Endothelial cell (in vitro differentiated cells): ENCODE measurements at regions not wholly inside any gene's neighbourhood (a gene's known extent, or its start where the extent isn't known, plus 50 kb on each side); places are given as distances from the start of the nearest gene placed in this dataset.

Source experiments
- DNase-seq: peaks from one replicate; pipeline ENCODE4 v3.0.0; 2021; ENCODE audit warnings: low spot score
- H3K27ac Mint-ChIP-seq: one replicate; pipeline ENCODE4 v1.8.0; 2021; ENCODE audit warnings: mixed read lengths, inconsistent platforms; ENCODE audit not compliant: unreplicated experiment
- H3K27me3 Mint-ChIP-seq: one replicate; pipeline ENCODE4 v1.8.0; 2021; ENCODE audit warnings: mild to moderate bottlenecking, moderate library complexity, mixed read lengths, inconsistent platforms; ENCODE audit not compliant: unreplicated experiment
- H3K36me3 Mint-ChIP-seq: one replicate; pipeline ENCODE4 v1.8.0; 2021; ENCODE audit warnings: mild to moderate bottlenecking, low read depth, mixed read lengths, inconsistent platforms; ENCODE audit not compliant: unreplicated experiment
- H3K4me1 Mint-ChIP-seq: one replicate; pipeline ENCODE4 v1.8.0; 2021; ENCODE audit warnings: mild to moderate bottlenecking, mixed read lengths, inconsistent platforms; ENCODE audit not compliant: unreplicated experiment
- H3K4me3 Mint-ChIP-seq: one replicate; pipeline ENCODE4 v1.8.0; 2021; ENCODE audit warnings: mild to moderate bottlenecking, mixed read lengths, inconsistent platforms; ENCODE audit not compliant: unreplicated experiment
- H3K9me3 Mint-ChIP-seq: one replicate; pipeline ENCODE4 v1.8.0; 2021; ENCODE audit warnings: mixed read lengths, inconsistent platforms; ENCODE audit not compliant: unreplicated experiment
- TF ChIP-seq, protein P1 (sequence below): fragments of 200-600 bp; sonication (generic); IDR thresholded peaks from one replicate; pipeline ENCODE4 v1.5.0; 2021; ENCODE audit warnings: antibody characterized with exemption; ENCODE audit not compliant: unreplicated experiment

DNA sequence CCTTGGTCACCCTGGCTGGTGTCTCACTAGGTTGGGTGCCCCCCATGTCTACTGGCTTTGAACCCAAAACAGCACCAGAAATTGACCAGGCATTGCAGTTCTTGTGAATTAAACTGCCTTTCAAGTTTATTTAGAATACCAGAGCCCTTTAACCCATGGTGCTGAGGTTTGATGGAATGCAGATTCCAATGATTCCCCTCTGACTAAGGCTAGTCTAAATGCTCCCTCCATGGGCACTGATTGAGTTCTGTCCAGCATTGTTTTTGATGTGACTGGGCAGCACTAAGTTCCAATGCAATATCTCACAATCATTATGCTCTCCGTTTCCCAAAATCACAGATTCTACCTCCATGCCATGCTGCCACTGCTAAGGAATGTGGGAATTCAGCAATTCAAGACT, 1047.4 kb upstream of the LRRN3 start:
- TF ChIP-seq, protein P1, sequence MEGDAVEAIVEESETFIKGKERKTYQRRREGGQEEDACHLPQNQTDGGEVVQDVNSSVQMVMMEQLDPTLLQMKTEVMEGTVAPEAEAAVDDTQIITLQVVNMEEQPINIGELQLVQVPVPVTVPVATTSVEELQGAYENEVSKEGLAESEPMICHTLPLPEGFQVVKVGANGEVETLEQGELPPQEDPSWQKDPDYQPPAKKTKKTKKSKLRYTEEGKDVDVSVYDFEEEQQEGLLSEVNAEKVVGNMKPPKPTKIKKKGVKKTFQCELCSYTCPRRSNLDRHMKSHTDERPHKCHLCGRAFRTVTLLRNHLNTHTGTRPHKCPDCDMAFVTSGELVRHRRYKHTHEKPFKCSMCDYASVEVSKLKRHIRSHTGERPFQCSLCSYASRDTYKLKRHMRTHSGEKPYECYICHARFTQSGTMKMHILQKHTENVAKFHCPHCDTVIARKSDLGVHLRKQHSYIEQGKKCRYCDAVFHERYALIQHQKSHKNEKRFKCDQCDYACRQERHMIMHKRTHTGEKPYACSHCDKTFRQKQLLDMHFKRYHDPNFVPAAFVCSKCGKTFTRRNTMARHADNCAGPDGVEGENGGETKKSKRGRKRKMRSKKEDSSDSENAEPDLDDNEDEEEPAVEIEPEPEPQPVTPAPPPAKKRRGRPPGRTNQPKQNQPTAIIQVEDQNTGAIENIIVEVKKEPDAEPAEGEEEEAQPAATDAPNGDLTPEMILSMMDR: no peak
- DNase-seq: no peak
- H3K27me3 Mint-ChIP-seq: no peaks in the 10 kb centered on the region
- no peaks in the 10 kb centered on the region for H3K4me1 Mint-ChIP-seq
- H3K36me3 Mint-ChIP-seq: no peaks in the 10 kb centered on the region
- no peaks in the 10 kb centered on the region for H3K9me3 Mint-ChIP-seq
- H3K4me3 Mint-ChIP-seq: no peak overlapping the region
- no peak overlapping the region for H3K27ac Mint-ChIP-seq

DNA sequence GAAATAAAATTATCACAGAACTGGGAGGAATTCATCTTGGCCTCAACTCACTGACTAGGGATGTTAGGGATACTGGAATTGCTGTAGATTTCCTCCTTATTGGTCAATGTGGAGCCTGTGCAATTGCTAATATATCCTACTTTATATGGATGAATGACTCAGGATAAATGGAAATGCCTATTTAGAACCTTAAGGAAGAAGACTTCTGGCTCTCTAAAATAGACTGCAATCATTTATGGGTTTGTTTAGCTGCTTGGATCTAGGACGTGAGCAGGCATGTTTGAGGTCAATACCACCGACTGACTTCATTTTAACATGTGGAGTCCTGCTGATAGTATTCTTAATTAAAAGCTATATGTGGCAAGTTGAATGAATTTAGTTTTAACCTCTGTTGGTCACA, 1040.1 kb upstream of the LRRN3 start:
- Mint-ChIP-seq H3K4me3 (no peak overlapping the region), H3K36me3 (no peaks in the 10 kb centered on the region), H3K27ac (no peak overlapping the region), H3K9me3 (no peaks in the 10 kb centered on the region), H3K4me1 (no peaks in the 10 kb centered on the region), H3K27me3 (no peaks in the 10 kb centered on the region)
- no peak for DNase-seq
- TF ChIP-seq, protein P1: no peak

DNA sequence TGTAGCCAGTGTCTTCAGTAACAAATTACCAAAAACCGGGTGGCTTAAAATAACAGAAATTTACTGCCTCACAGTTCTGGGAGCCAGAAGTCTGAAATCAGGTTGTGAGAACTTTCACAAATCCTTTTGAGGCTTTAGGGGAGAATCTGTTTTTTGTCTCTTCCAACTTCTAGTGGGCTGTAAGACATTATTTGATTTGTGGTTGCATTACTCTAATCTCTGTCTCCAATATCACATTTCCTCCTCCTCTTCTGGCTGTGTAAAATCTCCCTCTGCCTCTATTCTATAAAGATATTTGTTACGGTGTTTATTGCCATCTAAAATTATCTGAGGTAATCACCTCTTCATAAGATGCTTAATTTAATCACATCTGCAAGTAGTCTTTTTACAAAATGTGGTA, 1039.6 kb upstream of the LRRN3 start:
- no peak for DNase-seq
- H3K36me3 Mint-ChIP-seq: no peaks in the 10 kb centered on the region
- H3K27me3 Mint-ChIP-seq: no peaks in the 10 kb centered on the region
- no peaks in the 10 kb centered on the region for H3K4me1 Mint-ChIP-seq
- no peaks in the 10 kb centered on the region for H3K9me3 Mint-ChIP-seq
- no peak overlapping the region for H3K4me3 Mint-ChIP-seq
- no peak overlapping the region for H3K27ac Mint-ChIP-seq
- TF ChIP-seq, protein P1: no peak

DNA sequence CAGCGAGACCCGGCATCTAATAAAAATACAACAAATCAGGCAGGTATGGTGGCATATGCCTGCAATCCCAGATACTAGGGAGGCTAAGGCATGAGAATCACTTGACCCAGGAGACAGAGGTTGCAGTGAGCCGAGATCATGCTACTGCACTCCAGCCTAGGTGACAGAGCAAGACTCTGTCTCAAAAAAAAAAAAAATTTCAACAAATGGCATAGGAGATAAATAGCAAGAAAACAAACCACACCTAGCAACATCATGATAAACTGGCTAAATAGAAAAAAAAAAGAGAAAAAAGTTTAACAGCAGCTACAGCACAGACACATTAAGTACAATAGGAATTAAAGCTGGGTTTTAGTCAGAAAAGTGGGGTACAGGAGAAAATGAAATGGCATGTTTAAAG, 1034.6 kb upstream of the LRRN3 start:
- H3K36me3 Mint-ChIP-seq: no peaks in the 10 kb centered on the region
- H3K4me1 Mint-ChIP-seq: no peaks in the 10 kb centered on the region
- DNase-seq: no peak
- TF ChIP-seq, protein P1: no peak
- no peak overlapping the region for H3K4me3 Mint-ChIP-seq
- H3K27ac Mint-ChIP-seq: no peak overlapping the region
- no peaks in the 10 kb centered on the region for H3K9me3 Mint-ChIP-seq
- no peaks in the 10 kb centered on the region for H3K27me3 Mint-ChIP-seq

DNA sequence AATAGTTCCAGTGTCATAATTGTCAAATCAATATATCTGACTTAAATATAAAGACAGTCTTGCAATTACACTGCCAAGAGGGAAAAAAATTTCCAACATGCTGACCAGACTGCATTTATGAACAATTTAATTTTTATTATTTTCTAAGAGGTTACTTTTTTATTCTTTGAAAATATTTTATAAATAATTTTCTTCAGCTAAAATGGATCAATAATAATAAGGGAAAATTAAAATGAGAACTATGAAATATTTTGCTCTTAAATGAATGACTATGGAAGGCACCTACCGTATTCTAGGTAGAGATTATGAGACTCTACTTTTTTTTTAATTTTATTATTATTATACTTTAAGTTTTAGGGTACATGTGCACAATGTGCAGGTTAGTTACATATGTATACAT, 1032.5 kb upstream of the LRRN3 start:
- no peaks in the 10 kb centered on the region for H3K9me3 Mint-ChIP-seq
- no peak for DNase-seq
- no peak overlapping the region for H3K4me3 Mint-ChIP-seq
- H3K36me3 Mint-ChIP-seq: no peaks in the 10 kb centered on the region
- no peak overlapping the region for H3K27ac Mint-ChIP-seq
- H3K27me3 Mint-ChIP-seq: no peaks in the 10 kb centered on the region
- TF ChIP-seq, protein P1: no peak
- no peaks in the 10 kb centered on the region for H3K4me1 Mint-ChIP-seq
